ENCODE measurements at regions not wholly inside any gene's neighbourhood (a gene's known extent, or its start where the extent isn't known, plus 50 kb on each side); places are given as distances from the start of the nearest gene placed in this dataset.

GRCh38 chr16:80489173-80489572 is 51.6 kb upstream of the DYNLRB2 start:
- no peak for DNase-seq

DNA sequence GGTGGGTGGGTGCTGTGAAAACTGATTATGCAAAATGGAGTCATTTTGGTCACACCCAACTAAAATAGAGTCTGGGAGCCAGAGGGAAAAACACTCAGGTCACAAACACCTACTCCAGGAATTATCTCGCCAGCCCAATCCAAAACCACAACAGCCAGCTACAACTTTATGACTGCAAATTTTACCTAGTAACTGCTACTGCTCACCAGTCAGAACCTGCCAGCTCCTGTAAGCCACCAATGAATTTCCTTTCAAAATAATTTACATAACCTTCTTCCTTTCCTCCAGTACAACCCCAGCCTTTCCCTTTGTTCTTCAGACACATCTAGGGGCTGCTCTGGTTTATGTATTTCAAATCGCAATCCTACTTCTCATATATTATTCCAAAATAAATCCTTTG is 52.6 kb upstream of the DYNLRB2 start:
- no peak for DNase-seq

DNA sequence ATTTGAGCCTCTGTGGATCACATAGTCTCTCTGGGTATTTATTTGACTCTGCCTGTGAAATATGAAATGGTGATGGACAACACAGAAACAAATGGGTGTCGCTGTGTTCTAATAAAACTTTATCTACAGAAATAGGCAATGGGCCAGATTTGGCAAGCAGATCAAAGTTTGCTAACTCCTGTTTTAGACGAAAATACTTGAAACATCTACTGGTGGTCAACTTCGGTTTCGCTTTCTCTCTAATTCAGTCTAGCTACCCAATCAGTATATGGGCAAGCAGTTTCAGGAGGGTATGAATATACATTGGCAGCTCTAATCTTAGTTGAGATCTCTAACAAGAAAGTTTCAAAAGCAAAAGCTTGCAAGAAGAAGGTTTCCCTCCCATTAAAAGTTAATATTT is 60.1 kb upstream of the DYNLRB2 start:
- no peak for DNase-seq

GRCh38 chr16:80477838-80478237 is 63.0 kb upstream of the DYNLRB2 start:
- no peak for DNase-seq

- DNase-seq: no peak
Measured at GRCh38 chr16:80468029-80468428, 72.8 kb upstream of the DYNLRB2 start.

GRCh38 chr16:80466024-80466987 is 74.5 kb upstream of the DYNLRB2 start:
- DNase-seq: peak; percentile 64

GRCh38 chr16:80463751-80464495 is 76.9 kb upstream of the DYNLRB2 start:
- DNase-seq: no peak

GRCh38 chr16:80463326-80463725 is 77.5 kb upstream of the DYNLRB2 start:
- no peak for DNase-seq

- no peak for DNase-seq
Measured at GRCh38 chr16:80462917-80463316, 77.9 kb upstream of the DYNLRB2 start.

- no peak for DNase-seq
Measured at GRCh38 chr16:80460988-80461387, 79.8 kb upstream of the DYNLRB2 start.

DNA sequence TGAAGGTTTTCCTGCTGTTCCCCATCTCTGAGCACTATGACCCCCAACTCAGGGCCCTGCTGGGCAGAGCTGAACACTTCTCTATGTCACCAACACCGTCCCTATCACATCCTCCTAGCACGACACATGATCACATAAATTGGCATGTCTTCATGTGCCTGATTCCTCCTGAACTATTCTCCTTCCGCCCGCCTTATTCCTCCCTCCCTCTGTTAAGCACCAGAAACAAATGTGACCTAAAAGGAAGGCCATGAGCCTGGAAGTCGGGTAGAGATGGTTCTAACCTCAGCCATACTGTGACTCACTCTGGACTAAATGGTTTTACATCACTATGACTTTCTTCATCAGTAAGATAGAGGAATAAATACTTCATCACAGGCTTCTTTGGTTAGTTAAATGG is 80.8 kb upstream of the DYNLRB2 start:
- peak; percentile 11 for DNase-seq

DNA sequence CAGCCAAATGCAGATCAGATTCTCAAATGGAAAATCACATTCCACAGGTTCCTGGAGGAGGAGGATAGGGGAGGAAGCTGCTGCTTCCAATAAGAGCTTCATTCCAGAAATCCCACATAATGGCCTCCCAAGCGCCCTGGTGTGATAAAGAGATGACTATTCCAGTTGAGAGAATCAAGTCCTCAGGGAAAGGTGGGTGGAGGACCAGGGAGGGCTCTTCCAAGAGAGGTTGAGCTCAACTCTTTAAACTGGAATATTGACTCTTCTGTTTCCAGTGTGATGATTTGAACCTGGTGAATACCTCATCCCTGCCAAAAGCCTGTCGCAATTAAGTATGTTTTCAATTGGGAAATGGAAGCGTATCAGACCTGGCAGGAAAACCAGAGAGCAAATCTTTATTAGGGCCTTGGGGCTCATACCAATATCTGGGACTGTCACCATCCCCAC is 81.4 kb upstream of the DYNLRB2 start:
- peak; percentile 81 for DNase-seq

- DNase-seq: no peak
Measured at GRCh38 chr16:80457871-80458270, 82.9 kb upstream of the DYNLRB2 start.

GRCh38 chr16:80454802-80455201 is 86.0 kb upstream of the DYNLRB2 start:
- no peak for DNase-seq

- DNase-seq: no peak
Measured at GRCh38 chr16:80449392-80449791, 91.4 kb upstream of the DYNLRB2 start.

- DNase-seq: no peak
Measured at GRCh38 chr16:80447241-80447640, 93.6 kb upstream of the DYNLRB2 start.

DNA sequence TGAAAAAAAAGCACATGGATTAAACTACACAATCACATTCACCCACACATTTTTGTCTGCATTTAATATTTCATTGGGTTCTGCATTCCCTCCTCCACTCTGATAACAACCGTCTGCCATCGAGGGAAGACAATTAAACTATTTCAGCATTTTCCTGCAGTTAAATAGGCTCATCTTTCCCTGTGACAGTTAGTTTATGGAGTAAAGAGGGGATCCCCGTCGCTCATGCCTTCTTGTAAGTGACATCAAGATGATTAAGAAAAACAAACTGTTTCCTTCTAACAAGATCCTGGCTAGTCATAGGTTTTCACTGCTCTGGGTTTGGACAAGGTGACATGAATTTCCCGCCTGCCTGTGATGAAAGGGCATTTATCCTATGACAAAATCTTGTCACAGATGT is 98.0 kb upstream of the DYNLRB2 start:
- no peak for DNase-seq

GRCh38 chr16:80441935-80442334 is 98.9 kb upstream of the DYNLRB2 start:
- DNase-seq: no peak

- DNase-seq: no peak
Measured at GRCh38 chr16:80440667-80441066, 100.1 kb upstream of the DYNLRB2 start.

DNA sequence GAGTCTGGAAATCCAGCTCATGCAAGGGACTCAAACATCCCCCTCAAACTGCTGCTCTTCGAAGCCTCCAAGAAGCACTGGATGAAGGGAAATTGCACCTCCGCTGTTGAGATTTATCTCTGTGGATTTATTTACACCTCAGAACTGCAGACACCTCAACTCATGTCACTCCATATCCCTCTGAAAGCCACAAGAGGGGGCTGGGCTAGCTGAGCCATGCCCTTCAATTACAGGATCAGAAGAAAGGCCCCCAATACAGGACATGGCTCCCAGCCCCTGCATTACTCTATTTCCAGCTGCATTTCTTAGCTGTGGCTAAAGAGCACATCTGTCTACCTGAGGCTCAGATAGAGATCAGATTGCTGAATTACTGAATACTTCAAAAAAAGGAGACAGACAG is 103.1 kb upstream of the DYNLRB2 start:
- no peak for DNase-seq

DNA sequence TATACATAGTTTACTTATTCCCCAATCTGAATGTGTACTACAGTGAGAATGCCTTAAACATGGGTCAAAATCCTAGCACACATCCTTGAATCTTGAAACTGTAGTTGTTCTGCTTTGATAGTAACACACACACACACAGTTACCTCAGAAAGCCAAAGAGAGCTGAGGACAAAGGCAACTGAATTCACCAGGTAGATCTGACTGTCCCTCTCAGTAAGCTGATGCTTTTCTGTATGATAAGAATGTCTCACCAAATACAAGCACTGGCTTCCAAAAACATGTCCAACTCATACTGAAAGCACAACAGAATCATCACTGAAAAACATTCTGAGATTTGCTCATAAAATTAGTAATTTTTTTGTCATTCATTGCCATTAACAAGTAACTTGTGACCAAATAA is 104.3 kb upstream of the DYNLRB2 start:
- no peak for DNase-seq

DNA sequence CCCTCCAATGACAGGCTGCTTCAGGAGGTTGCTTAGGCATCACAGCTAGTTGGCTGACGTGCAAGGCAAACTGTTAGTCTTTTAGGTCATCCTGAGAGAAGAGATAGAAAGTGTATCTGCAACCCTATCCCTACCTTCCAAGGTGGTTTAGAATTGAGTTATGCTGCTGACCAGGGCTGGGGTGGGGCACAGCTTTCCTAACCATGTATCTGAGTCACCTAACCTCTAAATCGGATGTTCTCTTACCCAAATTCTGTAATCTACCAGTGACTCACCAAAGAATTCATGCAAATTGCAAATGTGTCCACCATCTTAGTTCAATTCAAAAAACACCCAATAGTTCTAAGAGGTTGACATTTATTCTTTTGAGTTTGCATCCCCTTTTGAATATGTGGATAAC is 107.2 kb upstream of the DYNLRB2 start:
- no peak for DNase-seq

DNA sequence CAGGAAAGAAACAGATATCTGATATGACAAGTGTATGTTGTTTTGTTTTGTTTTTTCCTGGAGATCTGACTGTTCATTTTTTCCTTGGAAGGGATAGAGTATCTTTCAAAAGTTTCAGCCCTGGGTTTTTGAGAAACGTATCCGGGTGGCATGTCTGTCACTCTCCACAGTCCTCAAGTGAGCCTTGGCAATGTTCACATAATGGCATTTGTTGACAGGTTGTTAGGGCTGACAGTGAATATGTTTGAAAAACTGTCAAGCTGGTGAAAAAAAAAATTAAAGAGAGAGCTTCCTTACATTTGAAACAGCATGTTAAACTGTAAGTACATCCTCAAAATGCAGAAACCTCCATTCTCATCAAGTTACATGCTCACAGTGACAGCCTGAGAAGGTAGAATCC is 113.0 kb upstream of the DYNLRB2 start:
- DNase-seq: no peak
